C4-2B (cell line): ENCODE measurements at regions not wholly inside any gene's neighbourhood (a gene's known extent, or its start where the extent isn't known, plus 50 kb on each side); places are given as distances from the start of the nearest gene placed in this dataset.
"Not testable (repeated sequence)": the region's sequence is repeated elsewhere in the genome, so short reads cannot be mapped to it uniquely, and the experiment has no call there.

ENCODE experiments used
- H3K27ac ChIP-seq: fragments of 450-650 bp; 2 replicates; pipeline ENCODE4 v1.5.1; 2017
- CTCF ChIP-seq: fragments of 450-650 bp; conservative IDR thresholded peaks from 2 replicates; pipeline ENCODE4 v1.5.1; 2017; ENCODE audit warnings: mild to moderate bottlenecking
- ZFX ChIP-seq: fragments of 450-650 bp; IDR thresholded peaks from 2 replicates; pipeline ENCODE4 v1.6.1; 2017

GRCh38 chr13:23042181-23042580 is 138.6 kb upstream of the SGCG start:
- TF ChIP-seq ZFX: no peak; the same call in 1 of the 2 replicates
- 0 out of 2 replicates have a peak, but pooled peaks have one; percentile 1 for TF ChIP-seq CTCF
- H3K27ac ChIP-seq: no peak overlapping the region

- no peak overlapping the region for H3K27ac ChIP-seq
- TF ChIP-seq ZFX: no peak
- TF ChIP-seq CTCF: no peak
Measured at GRCh38 chr13:23044906-23045305, 135.9 kb upstream of the SGCG start.

GRCh38 chr13:23050126-23050525 is 130.7 kb upstream of the SGCG start:
- no peak for TF ChIP-seq CTCF
- TF ChIP-seq ZFX: no peak
- no peak overlapping the region for H3K27ac ChIP-seq

DNA sequence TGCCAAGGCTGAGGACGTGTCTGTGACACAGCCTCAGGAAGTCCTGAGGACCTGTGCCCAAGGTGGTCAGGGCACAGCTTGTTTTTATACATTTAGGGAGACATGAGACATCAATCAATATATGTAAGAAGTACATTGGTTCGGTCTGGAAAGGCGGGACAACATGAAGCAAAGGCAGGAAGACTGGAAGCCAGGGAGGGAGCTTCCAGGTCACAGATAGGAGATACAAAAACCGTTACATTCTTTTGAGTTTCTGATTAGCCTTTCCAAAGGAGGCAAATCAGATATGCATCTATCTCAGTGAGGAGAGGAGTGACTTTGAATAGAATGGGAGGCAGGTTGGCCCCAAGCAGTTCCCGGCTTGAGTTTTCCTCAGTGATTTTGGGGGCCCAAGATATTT is 127.1 kb upstream of the SGCG start:
- H3K27ac ChIP-seq: not testable (repeated sequence)

- TF ChIP-seq ZFX (no peak), CTCF (no peak)
- no peak overlapping the region for H3K27ac ChIP-seq
Measured at GRCh38 chr13:23059173-23059572, 121.6 kb upstream of the SGCG start.

- TF ChIP-seq ZFX: no peak
- TF ChIP-seq CTCF: no peak
- no peak overlapping the region for H3K27ac ChIP-seq
Measured at GRCh38 chr13:23060959-23061358, 119.8 kb upstream of the SGCG start.

GRCh38 chr13:23067129-23067528 is 113.7 kb upstream of the SGCG start:
- H3K27ac ChIP-seq: no peak overlapping the region
- TF ChIP-seq ZFX (no peak), CTCF (no peak)

DNA sequence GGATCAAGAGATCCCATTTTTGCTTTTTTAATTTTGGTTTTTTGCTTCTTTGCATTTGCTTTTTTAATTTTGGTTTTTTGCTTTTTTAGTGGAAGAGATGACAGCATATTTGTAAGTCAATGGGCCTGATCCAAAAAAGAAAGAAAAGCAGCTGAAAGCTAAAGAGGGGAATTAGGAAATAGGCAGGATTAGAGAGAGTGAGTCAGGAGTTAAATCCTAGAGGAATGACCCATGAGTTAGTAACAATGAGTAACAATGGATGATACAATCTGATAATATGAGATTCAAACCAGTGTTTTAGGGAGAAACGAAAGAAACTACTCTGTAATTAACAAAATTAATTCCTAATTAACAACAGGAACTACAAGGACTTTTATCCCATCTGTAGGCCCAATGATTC is 111.2 kb upstream of the SGCG start:
- TF ChIP-seq ZFX (no peak), CTCF (no peak)
- no peak overlapping the region for H3K27ac ChIP-seq
